Fibroblast of the aortic adventitia (primary cell): ENCODE measurements at regions not wholly inside any gene's neighbourhood (a gene's known extent, or its start where the extent isn't known, plus 50 kb on each side); places are given as distances from the start of the nearest gene placed in this dataset.

Experiments
- DNase-seq: peaks from one replicate; pipeline ENCODE4 v3.0.0-alpha.2; 2010; ENCODE audit warnings: low read depth
- H3K4me3 ChIP-seq: 2 replicates; pipeline ENCODE4 v1.5.1; 2011; ENCODE audit warnings: low read depth, mild to moderate bottlenecking, control low read depth, low read length, moderate library complexity
- CTCF ChIP-seq: IDR thresholded peaks from 2 replicates; pipeline ENCODE4 v1.5.1; 2011; ENCODE audit warnings: mild to moderate bottlenecking, low read length, control low read depth, inconsistent platforms; ENCODE audit not compliant: insufficient read depth

GRCh38 chr9:120001536-120001935, 578.4 kb downstream of the CDK5RAP2 start:
- no peak overlapping the region for H3K4me3 ChIP-seq
- no peak for TF ChIP-seq CTCF
- peak; percentile 2 for DNase-seq

GRCh38 chr9:119998614-119999013, 581.4 kb downstream of the CDK5RAP2 start:
- DNase-seq = no peak
- no peak overlapping the region for H3K4me3 ChIP-seq
- TF ChIP-seq CTCF = no peak

GRCh38 chr9:119991797-119992196, 588.2 kb downstream of the CDK5RAP2 start:
- no peak overlapping the region for H3K4me3 ChIP-seq
- no peak for TF ChIP-seq CTCF
- DNase-seq = no peak

- no peak for TF ChIP-seq CTCF
- H3K4me3 ChIP-seq = no peak overlapping the region
- no peak for DNase-seq
These were observed 593.3 kb downstream of the CDK5RAP2 start for GRCh38 chr9:119986713-119987112.

GRCh38 chr9:119986205-119986604, 593.8 kb downstream of the CDK5RAP2 start:
- no peak for DNase-seq
- no peak overlapping the region for H3K4me3 ChIP-seq
- no peak for TF ChIP-seq CTCF

- no peak overlapping the region for H3K4me3 ChIP-seq
- no peak for TF ChIP-seq CTCF
- no peak for DNase-seq
These were observed 604.8 kb upstream of the BRINP1 start for GRCh38 chr9:119974026-119974425.
